HG03571 (cell line): ENCODE measurements at regions not wholly inside any gene's neighbourhood (a gene's known extent, or its start where the extent isn't known, plus 50 kb on each side); places are given as distances from the start of the nearest gene placed in this dataset.

ENCODE experiments used
- ATAC-seq: cut with Tn5 transposase; IDR thresholded peaks from one replicate; pipeline ENCODE4 v1.9.1; 2021; ENCODE audit not compliant: unreplicated experiment

- no peak for ATAC-seq
Measured at GRCh38 chr20:48286601-48287000, 501.3 kb upstream of the SULF2 start.

- no peak for ATAC-seq
Measured at GRCh38 chr20:48285656-48286055, 500.4 kb upstream of the SULF2 start.

- no peak for ATAC-seq
Measured at GRCh38 chr20:48284837-48285236, 499.6 kb upstream of the SULF2 start.

- no peak for ATAC-seq
Measured at GRCh38 chr20:48284315-48284714, 499.0 kb upstream of the SULF2 start.

GRCh38 chr20:48283470-48284110 lies 498.3 kb upstream of the SULF2 start:
- ATAC-seq, result no peak

- no peak for ATAC-seq
Measured at GRCh38 chr20:48282591-48283228, 497.4 kb upstream of the SULF2 start.

- no peak for ATAC-seq
Measured at GRCh38 chr20:48281501-48281900, 496.2 kb upstream of the SULF2 start.

GRCh38 chr20:48278961-48279481 lies 493.7 kb upstream of the SULF2 start:
- ATAC-seq, result no peak

- ATAC-seq, result no peak
Measured at GRCh38 chr20:48277266-48277665, 492.0 kb upstream of the SULF2 start.

- ATAC-seq, result no peak
Measured at GRCh38 chr20:48276021-48276342, 490.7 kb upstream of the SULF2 start.

GRCh38 chr20:48275286-48276020 lies 490.2 kb upstream of the SULF2 start:
- ATAC-seq, result no peak

GRCh38 chr20:48273843-48274242 lies 488.6 kb upstream of the SULF2 start:
- ATAC-seq, result no peak

GRCh38 chr20:48270885-48271284 lies 485.6 kb upstream of the SULF2 start:
- ATAC-seq, result no peak

GRCh38 chr20:48267860-48268633 lies 482.8 kb upstream of the SULF2 start:
- no peak for ATAC-seq

GRCh38 chr20:48266571-48266970 lies 481.3 kb upstream of the SULF2 start:
- no peak for ATAC-seq

GRCh38 chr20:48265791-48266190 lies 480.5 kb upstream of the SULF2 start:
- ATAC-seq, result no peak

GRCh38 chr20:48262955-48263354 lies 477.7 kb upstream of the SULF2 start:
- no peak for ATAC-seq

- ATAC-seq, result no peak
Measured at GRCh38 chr20:48262466-48262865, 477.2 kb upstream of the SULF2 start.

GRCh38 chr20:48261398-48261910 lies 476.2 kb upstream of the SULF2 start:
- ATAC-seq, result no peak

GRCh38 chr20:48260129-48260756 lies 475.0 kb upstream of the SULF2 start:
- ATAC-seq, result no peak

- ATAC-seq, result no peak
Measured at GRCh38 chr20:48259456-48259855, 474.2 kb upstream of the SULF2 start.
